Natural killer cell (primary cell): ENCODE measurements at regions not wholly inside any gene's neighbourhood (a gene's known extent, or its start where the extent isn't known, plus 50 kb on each side); places are given as distances from the start of the nearest gene placed in this dataset.

ENCODE experiments used
- ATAC-seq, 3 donors: fragments of 150-1000 bp in 2 of 3; fragments of 200-7000 bp in 1 of 3; cut with Tn5 transposase; 1 replicate in 1 of 3; 2 replicates in 2 of 3; pipeline ENCODE4 v1.10.0; 2021; ENCODE audit warnings: mild to moderate bottlenecking in 2 of 3, moderate library complexity in 2 of 3
- DNase-seq, 2 donors: peaks; one replicate each; pipeline versions ENCODE4 v3.0.0 to v3.0.0-alpha.2; 2013 to 2021; ENCODE audit warnings: mixed read lengths in 1 of 2
- H3K27ac ChIP-seq: one replicate; pipeline ENCODE4 v1.5.1; 2013; ENCODE audit warnings: mild to moderate bottlenecking, low read length
- H3K27me3 ChIP-seq: one replicate; pipeline ENCODE4 v1.6.1; 2013; ENCODE audit warnings: low read length; ENCODE audit not compliant: control insufficient read depth, insufficient read depth
- H3K36me3 ChIP-seq: one replicate; pipeline ENCODE4 v1.6.1; 2013; ENCODE audit warnings: low read length; ENCODE audit not compliant: control insufficient read depth, insufficient read depth
- H3K4me1 ChIP-seq: one replicate; pipeline ENCODE4 v1.6.1; 2013; ENCODE audit warnings: low read length; ENCODE audit not compliant: control insufficient read depth, insufficient read depth
- H3K4me3 ChIP-seq: one replicate; pipeline ENCODE4 v1.5.1; 2013; ENCODE audit warnings: low read length
- H3K9me3 ChIP-seq: one replicate; pipeline ENCODE4 v1.6.1; 2013; ENCODE audit warnings: low read length; ENCODE audit not compliant: control insufficient read depth, insufficient read depth
- H3K27ac Mint-ChIP-seq, 2 donors: one replicate each; pipeline ENCODE4 v1.8.0; 2022; ENCODE audit warnings: mild to moderate bottlenecking in 2 of 2, mixed read lengths in 2 of 2, moderate library complexity in 1 of 2
- H3K27me3 Mint-ChIP-seq, 2 donors: one replicate each; pipeline ENCODE4 v1.8.0; 2022; ENCODE audit warnings: low read depth in 2 of 2, mixed read lengths in 2 of 2
- H3K36me3 Mint-ChIP-seq: one replicate; pipeline ENCODE4 v1.8.0; 2022; ENCODE audit warnings: mixed read lengths
- H3K4me1 Mint-ChIP-seq, 2 donors: one replicate each; pipeline ENCODE4 v1.8.0; 2022; ENCODE audit warnings: mixed read lengths in 2 of 2
- H3K4me3 Mint-ChIP-seq: one replicate; pipeline ENCODE4 v1.8.0; 2022; ENCODE audit warnings: mild to moderate bottlenecking, moderate library complexity, mixed read lengths
- H3K9me3 Mint-ChIP-seq, 2 donors: one replicate each; pipeline ENCODE4 v1.8.0; 2022; ENCODE audit warnings: mixed read lengths in 2 of 2
- CTCF ChIP-seq: fragments of 200-600 bp; IDR thresholded peaks from one replicate; pipeline ENCODE4 v1.8.0; 2022; ENCODE audit warnings: antibody characterized with exemption
- WGBS: methylation state at CpG from one replicate; pipeline ENCODE4 v1.1.7; 2013; ENCODE audit warnings: missing lambda C conversion rate; ENCODE audit not compliant: insufficient coverage; 5-methylcytosine and 5-hydroxymethylcytosine counted together
- intact Hi-C: fragments of 100-400 bp; cut with micrococcal nuclease; formaldehyde crosslinking; loops from one replicate; pipeline ENCODE4 v1.14.2; 2022

- Histone ChIP-seq H3K27me3 (peaks cover 2% of the 10 kb centered on the region), H3K4me3 (no peak overlapping the region), H3K9me3 (no peaks in the 10 kb centered on the region), H3K36me3 (no peaks in the 10 kb centered on the region), H3K27ac (no peak overlapping the region), H3K4me1 (no peaks in the 10 kb centered on the region)
- TF ChIP-seq CTCF = no peak
- DNase-seq = no peak
- intact Hi-C loops = no loop called here
- no peak overlapping the region for H3K4me3 Mint-ChIP-seq
- no peak overlapping the region for H3K27ac Mint-ChIP-seq
- WGBS = 67% methylated on average over 1 of the region's 1 CpG
- H3K9me3 Mint-ChIP-seq = peaks cover 0 to 2% of the 10 kb centered on the region in 2 donors
- no peak for ATAC-seq
- H3K36me3 Mint-ChIP-seq = no peaks in the 10 kb centered on the region
- peaks cover 7 to 34% of the 10 kb centered on the region in 2 donors for H3K27me3 Mint-ChIP-seq
- H3K4me1 Mint-ChIP-seq = peaks cover 7 to 10% of the 10 kb centered on the region in 2 donors
These were observed 1070.9 kb upstream of the FANCL start for GRCh38 chr2:59312029-59312428.

- intact Hi-C loops = loop anchor here (10.0 kb wide), 1 partner anchor 1277 kb away; no protein-coding TSS in a partner anchor
- no peak for TF ChIP-seq CTCF
- H3K27me3 ChIP-seq = peaks cover 2% of the 10 kb centered on the region
- H3K9me3 Mint-ChIP-seq = no peaks in the 10 kb centered on the region
- H3K4me1 Mint-ChIP-seq = no peaks in the 10 kb centered on the region
- no peak overlapping the region for H3K27ac ChIP-seq
- no peak overlapping the region for H3K4me3 ChIP-seq
- no peaks in the 10 kb centered on the region for H3K9me3 ChIP-seq
- H3K27ac Mint-ChIP-seq = no peak overlapping the region
- H3K36me3 ChIP-seq = no peaks in the 10 kb centered on the region
- 21% methylated on average over 3 of the region's 4 CpGs for WGBS
- ATAC-seq (no peak), DNase-seq (no peak)
- no peaks in the 10 kb centered on the region for H3K36me3 Mint-ChIP-seq
- H3K4me3 Mint-ChIP-seq = no peak overlapping the region
- H3K27me3 Mint-ChIP-seq = peaks cover under 1 to 20% of the 10 kb centered on the region in 2 donors
- H3K4me1 ChIP-seq = no peaks in the 10 kb centered on the region
These were observed 1067.0 kb upstream of the FANCL start for GRCh38 chr2:59308108-59308507.

GRCh38 chr2:59307196-59307595 is 1066.1 kb upstream of the FANCL start:
- DNase-seq = no peak
- Mint-ChIP-seq H3K27me3 (peaks cover 0 to 11% of the 10 kb centered on the region in 2 donors), H3K4me3 (no peak overlapping the region), H3K27ac (no peak overlapping the region), H3K9me3 (no peaks in the 10 kb centered on the region), H3K36me3 (no peaks in the 10 kb centered on the region), H3K4me1 (no peaks in the 10 kb centered on the region)
- no peaks in the 10 kb centered on the region for H3K9me3 ChIP-seq
- intact Hi-C loops = loop anchor here (10.0 kb wide), 1 partner anchor 1278 kb away; no protein-coding TSS in a partner anchor
- ATAC-seq = no peak
- no peaks in the 10 kb centered on the region for H3K36me3 ChIP-seq
- no peaks in the 10 kb centered on the region for H3K4me1 ChIP-seq
- no peak for TF ChIP-seq CTCF
- WGBS = no CpG with 5 or more reads among the region's 1 CpG
- peaks cover 2% of the 10 kb centered on the region for H3K27me3 ChIP-seq
- no peak overlapping the region for H3K4me3 ChIP-seq
- no peak overlapping the region for H3K27ac ChIP-seq

- H3K4me3 ChIP-seq = no peak overlapping the region
- H3K27ac Mint-ChIP-seq = no peak overlapping the region
- no peaks in the 10 kb centered on the region for H3K36me3 ChIP-seq
- H3K27ac ChIP-seq = no peak overlapping the region
- no peaks in the 10 kb centered on the region for H3K27me3 ChIP-seq
- 99% methylated on average over 4 of the region's 4 CpGs for WGBS
- no peak overlapping the region for H3K4me3 Mint-ChIP-seq
- intact Hi-C loops = loop anchor here (10.0 kb wide), 1 partner anchor 1282 kb away; no protein-coding TSS in a partner anchor
- no peak for DNase-seq
- no peak for ATAC-seq
- H3K9me3 Mint-ChIP-seq = no peaks in the 10 kb centered on the region
- H3K36me3 Mint-ChIP-seq = no peaks in the 10 kb centered on the region
- peaks cover 2% of the 10 kb centered on the region for H3K9me3 ChIP-seq
- H3K27me3 Mint-ChIP-seq = no peaks in the 10 kb centered on the region
- no peaks in the 10 kb centered on the region for H3K4me1 ChIP-seq
- no peak for TF ChIP-seq CTCF
- no peaks in the 10 kb centered on the region for H3K4me1 Mint-ChIP-seq
These were observed 1062.1 kb upstream of the FANCL start for GRCh38 chr2:59303272-59303671.
